Putamen (tissue), 1 donor: ENCODE measurements at regions not wholly inside any gene's neighbourhood (a gene's known extent, or its start where the extent isn't known, plus 50 kb on each side); places are given as distances from the start of the nearest gene placed in this dataset.
A peak's percentile ranks its signal among the peaks of the same experiment; 100 is the strongest.
"Not testable (repeated sequence)": the region's sequence is repeated elsewhere in the genome, so short reads cannot be mapped to it uniquely, and the experiment has no call there.

Experiments used
- DNase-seq: peaks from one replicate; pipeline ENCODE4 v3.0.0-alpha.2; 2016; ENCODE audit warnings: low spot score

- DNase-seq = no peak
Measured at GRCh38 chr6:4655196-4656025, 120.8 kb upstream of the CDYL start.

- DNase-seq = no peak
Measured at GRCh38 chr6:4653141-4653540, 123.1 kb upstream of the CDYL start.

GRCh38 chr6:4651831-4652467 lies 124.3 kb upstream of the CDYL start:
- no peak for DNase-seq

- DNase-seq = no peak
Measured at GRCh38 chr6:4649728-4650127, 126.5 kb upstream of the CDYL start.

GRCh38 chr6:4647414-4648365 lies 128.5 kb upstream of the CDYL start:
- peak; percentile 68 for DNase-seq

- no peak for DNase-seq
Measured at GRCh38 chr6:4645713-4646360, 130.4 kb upstream of the CDYL start.

GRCh38 chr6:4644996-4645395 lies 131.2 kb upstream of the CDYL start:
- DNase-seq = no peak

GRCh38 chr6:4641461-4641860 lies 134.7 kb upstream of the CDYL start:
- no peak for DNase-seq

- DNase-seq = no peak
Measured at GRCh38 chr6:4640139-4640538, 136.1 kb upstream of the CDYL start.

- no peak for DNase-seq
Measured at GRCh38 chr6:4638641-4639040, 137.6 kb upstream of the CDYL start.

- no peak for DNase-seq
Measured at GRCh38 chr6:4637691-4638433, 138.3 kb upstream of the CDYL start.

- no peak for DNase-seq
Measured at GRCh38 chr6:4636881-4637224, 139.4 kb upstream of the CDYL start.

- no peak for DNase-seq
Measured at GRCh38 chr6:4636191-4636880, 139.9 kb upstream of the CDYL start.

GRCh38 chr6:4635666-4636065 lies 140.5 kb upstream of the CDYL start:
- DNase-seq = no peak

GRCh38 chr6:4632421-4632820 lies 143.8 kb upstream of the CDYL start:
- DNase-seq = no peak

- DNase-seq = not testable (repeated sequence)
Measured at GRCh38 chr6:4629789-4630188, 146.4 kb upstream of the CDYL start.

- DNase-seq = no peak
Measured at GRCh38 chr6:4625557-4625956, 150.6 kb upstream of the CDYL start.

GRCh38 chr6:4624726-4625125 lies 151.5 kb upstream of the CDYL start:
- no peak for DNase-seq

- DNase-seq = no peak
Measured at GRCh38 chr6:4620284-4621151, 155.7 kb upstream of the CDYL start.

- DNase-seq = no peak
Measured at GRCh38 chr6:4616311-4616710, 159.9 kb upstream of the CDYL start.
